HG03196 (cell line): ENCODE measurements at regions not wholly inside any gene's neighbourhood (a gene's known extent, or its start where the extent isn't known, plus 50 kb on each side); places are given as distances from the start of the nearest gene placed in this dataset.

Source experiments
- ATAC-seq: cut with Tn5 transposase; IDR thresholded peaks from one replicate; pipeline ENCODE4 v1.9.1; 2021; ENCODE audit not compliant: unreplicated experiment

- ATAC-seq: no peak
Measured at GRCh38 chr1:81446000-81446669, 354.6 kb upstream of the ADGRL2 start.

DNA sequence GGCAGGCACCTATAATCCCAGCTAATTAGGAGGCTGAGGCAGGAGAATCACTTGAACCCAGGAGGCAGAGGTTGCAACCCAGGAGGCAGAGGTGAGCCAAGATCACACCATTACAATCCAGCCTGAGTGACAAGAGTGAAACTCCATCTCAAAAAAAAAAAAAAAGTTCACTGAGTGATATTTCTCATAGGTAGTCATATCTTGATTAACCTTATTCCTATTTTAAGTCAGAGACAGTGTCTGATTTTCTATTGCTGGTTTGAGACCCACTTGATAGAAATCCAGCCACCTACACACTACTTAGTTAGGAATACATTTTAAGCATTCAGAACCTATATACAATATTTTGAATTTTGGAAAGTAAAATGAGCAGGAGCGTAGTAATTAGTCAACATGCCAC lies 357.4 kb upstream of the ADGRL2 start:
- ATAC-seq: no peak

- no peak for ATAC-seq
Measured at GRCh38 chr1:81439046-81439823, 361.5 kb upstream of the ADGRL2 start.

GRCh38 chr1:81437649-81438048 lies 363.1 kb upstream of the ADGRL2 start:
- ATAC-seq: peak; percentile 81

- no peak for ATAC-seq
Measured at GRCh38 chr1:81437213-81437612, 363.5 kb upstream of the ADGRL2 start.

GRCh38 chr1:81435175-81435574 lies 365.6 kb upstream of the ADGRL2 start:
- no peak for ATAC-seq

DNA sequence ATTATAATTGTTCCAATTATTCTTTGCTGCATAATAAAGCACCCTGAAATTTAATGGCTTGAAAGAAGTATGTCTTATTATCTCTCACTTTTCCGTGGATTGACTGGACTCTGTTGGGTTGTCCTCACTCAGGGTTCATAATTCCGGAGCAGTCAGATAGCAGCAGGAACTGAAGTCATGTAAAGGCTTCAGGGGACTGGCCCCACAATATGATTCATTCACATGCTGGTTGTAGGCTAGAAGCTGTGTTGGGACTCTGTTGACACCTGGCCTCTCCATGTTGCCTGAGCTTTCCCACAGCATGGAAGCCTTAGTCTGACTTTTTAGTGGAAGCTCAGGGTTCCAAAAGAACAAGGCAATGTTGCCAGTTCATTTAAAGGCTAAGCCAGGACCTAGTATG lies 367.1 kb upstream of the ADGRL2 start:
- ATAC-seq: no peak

- no peak for ATAC-seq
Measured at GRCh38 chr1:81432654-81433109, 368.1 kb upstream of the ADGRL2 start.

GRCh38 chr1:81432059-81432458 lies 368.7 kb upstream of the ADGRL2 start:
- ATAC-seq: no peak

GRCh38 chr1:81431624-81432000 lies 369.1 kb upstream of the ADGRL2 start:
- ATAC-seq: no peak

- peak; percentile 47 for ATAC-seq
Measured at GRCh38 chr1:81430955-81431623, 369.6 kb upstream of the ADGRL2 start.

DNA sequence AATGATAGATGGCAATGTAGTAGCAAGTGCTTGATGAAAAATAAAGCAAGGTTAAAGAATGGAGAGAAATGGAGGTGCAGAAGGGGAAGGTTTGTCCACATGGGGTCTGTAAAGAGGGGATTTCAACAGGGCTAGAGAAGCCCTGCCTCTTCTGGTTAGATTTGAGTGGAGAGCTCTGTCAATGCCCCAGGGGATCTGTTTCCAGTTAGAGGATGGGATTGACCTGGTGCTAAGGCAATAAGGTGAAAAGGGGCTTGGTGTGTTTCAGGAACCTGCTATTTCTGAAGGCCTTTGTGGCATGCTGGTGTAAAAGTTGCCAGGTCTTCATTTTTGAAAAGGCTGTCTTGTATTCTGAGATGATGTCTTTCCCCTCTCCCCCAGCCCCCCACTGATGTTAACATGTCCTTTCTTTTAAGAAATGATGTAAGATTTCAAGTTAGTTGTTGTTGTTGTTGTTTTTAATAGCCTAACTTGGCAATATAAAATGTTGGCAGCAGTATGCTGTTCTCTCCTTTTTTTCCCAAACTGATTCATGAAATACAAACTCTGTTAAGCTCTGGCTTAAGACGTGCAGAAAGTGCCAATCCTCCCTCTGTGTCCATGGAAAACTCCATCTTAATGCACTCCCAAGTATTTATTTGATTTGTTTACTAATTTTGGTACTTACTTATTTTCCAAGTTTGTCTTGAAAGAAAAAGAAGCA lies 370.3 kb upstream of the ADGRL2 start:
- no peak for ATAC-seq

GRCh38 chr1:81428998-81429397 lies 371.7 kb upstream of the ADGRL2 start:
- ATAC-seq: peak; percentile 57

- ATAC-seq: no peak
Measured at GRCh38 chr1:81424816-81425215, 375.9 kb upstream of the ADGRL2 start.

DNA sequence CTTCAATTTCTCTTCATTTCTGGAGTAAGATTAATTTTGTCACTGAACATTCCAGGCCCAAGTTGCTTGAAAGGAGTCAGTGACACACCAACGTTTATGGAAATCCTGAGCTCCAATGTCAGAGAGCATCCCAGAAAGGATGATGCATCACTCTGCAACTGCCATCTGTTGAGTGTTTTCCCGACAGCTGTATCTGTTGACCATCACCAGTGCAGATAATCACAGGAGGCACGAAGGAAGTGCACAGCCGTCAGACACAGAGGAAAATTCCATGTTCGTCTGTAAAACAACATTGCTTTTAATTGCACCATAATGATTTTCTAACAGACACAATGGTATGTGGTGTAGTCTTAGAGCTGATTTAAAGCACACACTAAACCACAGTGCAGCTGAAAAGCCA lies 376.7 kb upstream of the ADGRL2 start:
- no peak for ATAC-seq

DNA sequence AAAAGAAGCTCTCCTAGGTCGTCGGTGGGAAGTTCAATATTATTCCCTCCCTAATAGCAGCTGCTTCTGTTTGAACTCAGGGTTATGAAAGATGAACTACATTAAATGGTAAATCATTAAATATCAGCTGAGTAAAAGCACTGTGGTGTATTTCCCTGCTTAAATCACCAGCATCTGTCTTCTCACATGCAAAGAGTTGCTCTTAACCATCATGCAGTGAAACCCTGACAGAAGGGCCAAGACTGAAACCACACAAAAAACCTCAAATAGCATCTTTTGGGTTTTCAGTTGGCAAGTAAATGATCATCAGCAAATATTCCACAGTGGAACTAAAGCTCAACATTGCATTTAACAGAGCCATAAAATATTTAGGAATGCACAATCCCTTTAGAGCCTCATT lies 380.0 kb upstream of the ADGRL2 start:
- peak; percentile 97 for ATAC-seq

DNA sequence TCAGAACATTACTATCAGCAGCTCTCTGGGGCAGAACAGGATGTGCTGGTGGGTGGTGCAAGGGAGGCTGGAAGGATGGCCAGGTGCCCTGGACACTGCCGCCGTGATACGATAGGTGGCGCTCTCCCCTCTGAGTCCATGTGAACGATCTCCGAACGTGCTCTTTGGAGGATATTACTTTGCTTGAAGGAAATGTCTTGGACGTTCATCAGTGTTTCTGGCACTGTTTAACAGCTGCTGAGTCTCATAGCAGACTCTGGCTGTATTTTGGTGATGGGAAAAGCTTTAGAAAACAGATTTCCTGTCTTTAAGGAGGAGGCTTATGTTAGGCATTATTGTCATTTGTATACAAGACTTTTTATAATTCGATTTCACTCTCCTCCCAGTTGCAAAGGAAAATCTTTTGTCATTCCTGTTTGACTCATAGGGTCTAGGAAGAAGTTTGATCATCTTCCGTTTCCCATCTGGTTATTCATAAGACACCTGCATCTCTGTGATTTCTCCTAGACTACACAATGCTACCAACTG lies 386.2 kb upstream of the ADGRL2 start:
- ATAC-seq: peak; percentile 98

- ATAC-seq: no peak
Measured at GRCh38 chr1:81412954-81413353, 387.8 kb upstream of the ADGRL2 start.

- ATAC-seq: no peak
Measured at GRCh38 chr1:81410941-81411340, 389.8 kb upstream of the ADGRL2 start.

DNA sequence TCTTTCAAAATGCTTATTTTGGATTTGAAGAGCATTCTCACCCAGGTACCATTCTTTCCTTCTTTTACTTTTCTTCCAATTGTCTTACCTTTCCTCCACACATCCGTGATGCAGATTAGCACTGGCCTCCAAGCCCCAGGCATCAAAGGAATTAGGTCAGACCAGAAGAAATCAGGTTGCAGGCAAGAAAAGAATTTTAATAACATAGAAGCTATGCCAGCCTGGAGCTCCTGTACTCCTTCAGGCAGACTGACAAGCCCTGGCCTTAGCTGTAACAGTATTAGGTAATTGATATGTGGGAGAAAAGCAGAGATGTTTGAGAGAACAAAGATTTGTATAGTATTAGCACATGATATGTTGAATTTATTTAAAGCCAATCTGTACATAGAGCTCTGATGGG lies 390.4 kb upstream of the ADGRL2 start:
- ATAC-seq: no peak

DNA sequence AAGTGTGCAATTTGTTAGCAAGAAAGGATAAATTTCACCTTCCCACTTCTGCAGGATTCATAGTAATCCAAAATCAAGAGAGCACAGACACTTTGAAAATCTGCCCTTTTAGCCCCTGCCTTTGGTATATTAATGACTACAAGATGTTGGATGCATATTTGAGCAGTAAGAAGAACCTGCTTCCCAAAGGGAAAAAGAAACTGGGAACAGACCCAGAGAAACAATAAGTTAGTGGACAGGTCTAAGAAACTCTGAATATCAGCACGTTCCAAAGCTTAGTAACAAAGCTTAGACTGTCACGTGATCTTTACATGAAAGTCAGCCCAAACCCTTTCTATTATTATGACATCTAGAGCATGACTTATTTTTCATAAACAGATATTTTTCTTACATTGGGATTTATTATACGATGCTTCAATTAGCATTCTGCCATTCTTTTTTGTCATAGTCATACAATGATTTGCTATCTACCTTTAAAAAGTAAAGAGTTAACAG lies 390.9 kb upstream of the ADGRL2 start:
- ATAC-seq: no peak
